ENCODE measurements at regions not wholly inside any gene's neighbourhood (a gene's known extent, or its start where the extent isn't known, plus 50 kb on each side); places are given as distances from the start of the nearest gene placed in this dataset.

GRCh38 chr17:11023639-11024479 lies 186.0 kb upstream of the PIRT start:
- DNase-seq (ENCODE audit: low spot score) (no peak), ATAC-seq (ENCODE audit: low FRiP score) (no peak)
- TF ChIP-seq CTCF (IDR thresholded peaks at IDR 0.05): no peak

DNA sequence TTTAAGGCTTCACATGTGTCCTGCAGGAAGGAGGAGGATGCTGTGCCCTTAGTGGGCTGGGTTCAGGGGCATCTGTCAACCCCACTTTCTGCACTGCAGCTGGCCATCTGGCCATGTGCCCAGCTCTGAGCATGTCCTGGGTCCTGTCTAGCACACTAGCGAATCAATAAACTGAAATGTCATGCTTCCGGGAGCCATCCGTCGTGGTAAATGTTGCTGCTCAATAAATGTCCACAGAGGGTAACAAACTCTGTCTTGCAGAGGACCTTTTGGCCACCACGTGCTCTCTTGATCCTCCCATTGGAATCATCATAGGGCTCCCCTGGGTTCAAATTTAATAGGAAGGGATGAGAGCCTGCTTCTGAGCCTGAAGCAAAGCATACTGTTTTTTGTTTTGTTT lies 168.6 kb upstream of the PIRT start:
- no peak for ATAC-seq (ENCODE audit: low FRiP score)
- no peak for DNase-seq (ENCODE audit: low spot score)
- no peak for TF ChIP-seq CTCF (IDR thresholded peaks at IDR 0.05)

GRCh38 chr17:11005940-11006339 lies 168.1 kb upstream of the PIRT start:
- no peak for ATAC-seq (ENCODE audit: low FRiP score)
- no peak for DNase-seq (ENCODE audit: low spot score)
- no peak for TF ChIP-seq CTCF (IDR thresholded peaks at IDR 0.05)

- no peak for TF ChIP-seq CTCF (IDR thresholded peaks at IDR 0.05)
Observed at GRCh38 chr17:11002417-11002816, 164.5 kb upstream of the PIRT start.

DNA sequence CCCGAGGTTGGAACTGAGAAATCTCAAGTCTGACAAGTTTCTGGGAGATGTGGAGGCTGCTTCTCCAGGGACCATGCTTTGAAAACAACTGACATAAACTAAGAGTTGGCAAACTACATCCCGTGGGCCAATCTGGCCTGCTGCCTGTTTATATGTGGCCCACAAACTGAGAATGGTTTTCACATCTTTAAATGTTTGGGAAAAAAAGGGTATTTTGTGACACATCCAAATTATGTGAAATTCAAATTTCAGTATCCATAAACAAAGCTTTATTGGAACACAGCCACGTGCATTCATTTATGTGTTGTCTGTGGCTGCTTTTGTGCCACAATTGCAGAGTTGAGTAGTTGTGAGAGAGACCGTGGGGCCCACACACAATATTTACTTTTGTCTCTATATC lies 163.8 kb upstream of the PIRT start:
- DNase-seq (ENCODE audit: low spot score) (no peak), ATAC-seq (ENCODE audit: low FRiP score) (no peak)
- TF ChIP-seq CTCF (IDR thresholded peaks at IDR 0.05): no peak

More at GRCh38 chr17:11002417-11002816, 164.5 kb upstream of the PIRT start:
- DNase-seq (ENCODE audit: low spot score): no peak
- no peak for ATAC-seq (ENCODE audit: low FRiP score)

DNA sequence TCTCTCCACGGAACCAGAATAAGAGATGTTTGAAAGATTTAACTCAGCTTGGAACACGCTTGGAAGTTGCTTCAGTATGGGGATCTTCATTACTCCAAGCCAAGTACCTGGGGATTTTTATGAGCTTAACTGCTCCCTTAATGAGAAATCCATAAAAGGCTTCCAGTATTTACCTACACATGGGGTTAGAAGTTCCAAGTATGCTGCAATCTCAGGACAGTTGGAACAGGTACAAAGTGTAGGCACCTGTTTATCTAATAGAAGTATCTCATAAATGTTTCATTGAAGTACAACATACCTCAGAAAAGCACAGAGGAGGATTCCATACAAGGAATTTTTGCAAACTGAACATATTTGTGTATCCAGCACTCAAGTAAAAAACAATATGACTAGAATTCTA lies 161.6 kb upstream of the PIRT start:
- no peak for ATAC-seq (ENCODE audit: low FRiP score)
- no peak for DNase-seq (ENCODE audit: low spot score)
- TF ChIP-seq CTCF (IDR thresholded peaks at IDR 0.05): no peak

DNA sequence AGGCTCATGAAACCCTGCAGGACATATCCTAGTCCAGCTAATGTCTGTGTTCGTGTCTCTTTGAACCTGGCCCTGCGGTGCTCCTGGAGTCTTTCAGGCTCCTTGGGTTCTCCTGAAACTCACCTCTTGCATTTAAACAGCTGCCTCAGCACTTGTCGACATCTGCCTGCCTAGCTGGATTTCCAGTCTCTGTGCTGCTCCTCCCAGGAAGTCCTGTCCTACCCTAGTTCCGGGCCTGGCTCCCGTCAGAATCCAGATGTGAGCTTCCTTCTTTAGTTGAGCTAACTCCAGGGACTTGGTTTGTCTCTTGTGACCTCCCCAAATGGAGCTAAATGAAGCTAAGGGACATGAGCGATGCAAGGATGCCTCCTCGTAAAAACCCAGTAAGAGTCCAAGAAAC lies 155.2 kb upstream of the PIRT start:
- DNase-seq (ENCODE audit: low spot score) (no peak), ATAC-seq (ENCODE audit: low FRiP score) (no peak)
- no peak for TF ChIP-seq CTCF (IDR thresholded peaks at IDR 0.05)
